ENCODE measurements at regions not wholly inside any gene's neighbourhood (a gene's known extent, or its start where the extent isn't known, plus 50 kb on each side); places are given as distances from the start of the nearest gene placed in this dataset.
"Not testable (repeated sequence)": the region's sequence is repeated elsewhere in the genome, so short reads cannot be mapped to it uniquely, and the experiment has no call there.

DNA sequence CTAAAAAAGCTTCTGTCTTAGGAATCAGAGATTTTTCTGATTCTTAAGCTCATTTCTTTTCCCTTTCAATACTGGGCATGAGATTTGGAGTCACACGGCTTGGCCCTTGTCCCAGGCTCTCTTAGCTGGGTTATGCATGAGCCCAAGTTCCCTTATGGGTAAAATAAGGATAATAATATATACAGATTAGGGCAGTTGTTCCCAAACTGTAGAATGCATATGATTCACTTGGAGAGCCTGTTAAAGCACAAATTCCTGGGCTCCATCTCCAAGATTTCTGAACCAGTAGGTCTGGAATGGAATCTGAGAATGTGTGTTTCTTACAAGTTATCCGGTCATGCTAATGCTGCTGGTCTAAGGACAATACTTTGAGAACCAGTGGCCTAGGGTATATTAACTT lies 154.0 kb downstream of the REEP3 start:
- Histone ChIP-seq H3K4me2 (ENCODE audit: low read length) (no peak overlapping the region), H3K9me2 (ENCODE audit: low read depth, low read length) (no peaks in the 10 kb centered on the region), H3K9me3 (ENCODE audit: low read length) (no peaks in the 10 kb centered on the region)

DNA sequence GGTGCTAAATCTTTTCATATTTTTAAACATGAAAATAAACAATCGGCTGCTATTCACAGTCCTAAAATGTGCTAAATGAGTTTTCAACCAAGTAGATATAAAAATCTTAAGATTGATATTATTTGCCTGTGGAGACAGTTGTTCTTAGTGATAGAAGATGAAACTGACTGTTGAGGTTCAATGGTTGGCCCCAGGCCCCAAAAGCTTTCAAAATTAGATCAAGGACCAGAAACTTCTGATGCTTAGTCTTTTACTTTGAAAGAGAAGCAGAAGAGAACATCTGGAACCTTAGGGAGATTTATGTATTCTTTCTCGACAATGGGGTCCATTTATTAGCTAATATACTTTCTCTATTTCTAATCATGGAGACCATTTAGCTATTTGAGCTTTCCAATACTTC lies 155.8 kb downstream of the REEP3 start:
- no peaks in the 10 kb centered on the region for H3K9me2 ChIP-seq (ENCODE audit: low read depth, low read length)
- no peaks in the 10 kb centered on the region for H3K4me1 ChIP-seq (ENCODE audit: insufficient read depth, low read length, severe bottlenecking)
- H3K36me3 ChIP-seq (ENCODE audit: insufficient read depth, low read length) = no peaks in the 10 kb centered on the region
- no peak overlapping the region for H3K27ac ChIP-seq (ENCODE audit: low read depth, low read length, poor library complexity, severe bottlenecking)
- H3K9ac ChIP-seq (ENCODE audit: low read length) = no peak overlapping the region
- TF ChIP-seq, protein P1, sequence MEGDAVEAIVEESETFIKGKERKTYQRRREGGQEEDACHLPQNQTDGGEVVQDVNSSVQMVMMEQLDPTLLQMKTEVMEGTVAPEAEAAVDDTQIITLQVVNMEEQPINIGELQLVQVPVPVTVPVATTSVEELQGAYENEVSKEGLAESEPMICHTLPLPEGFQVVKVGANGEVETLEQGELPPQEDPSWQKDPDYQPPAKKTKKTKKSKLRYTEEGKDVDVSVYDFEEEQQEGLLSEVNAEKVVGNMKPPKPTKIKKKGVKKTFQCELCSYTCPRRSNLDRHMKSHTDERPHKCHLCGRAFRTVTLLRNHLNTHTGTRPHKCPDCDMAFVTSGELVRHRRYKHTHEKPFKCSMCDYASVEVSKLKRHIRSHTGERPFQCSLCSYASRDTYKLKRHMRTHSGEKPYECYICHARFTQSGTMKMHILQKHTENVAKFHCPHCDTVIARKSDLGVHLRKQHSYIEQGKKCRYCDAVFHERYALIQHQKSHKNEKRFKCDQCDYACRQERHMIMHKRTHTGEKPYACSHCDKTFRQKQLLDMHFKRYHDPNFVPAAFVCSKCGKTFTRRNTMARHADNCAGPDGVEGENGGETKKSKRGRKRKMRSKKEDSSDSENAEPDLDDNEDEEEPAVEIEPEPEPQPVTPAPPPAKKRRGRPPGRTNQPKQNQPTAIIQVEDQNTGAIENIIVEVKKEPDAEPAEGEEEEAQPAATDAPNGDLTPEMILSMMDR (IDR thresholded peaks at IDR 0.05; ENCODE audit: low read length) = no peak
- TF ChIP-seq EZH2 (IDR thresholded peaks at IDR 0.05; ENCODE audit: borderline replicate concordance, low read length) = no peak
- H3K9me3 ChIP-seq (ENCODE audit: low read length) = no peaks in the 10 kb centered on the region
- H3K4me3 ChIP-seq (ENCODE audit: low read depth, low read length, poor library complexity, severe bottlenecking) = no peak overlapping the region
- H3K79me2 ChIP-seq (ENCODE audit: insufficient read depth, low read length) = no peaks in the 10 kb centered on the region
- no peaks in the 10 kb centered on the region for H3F3A ChIP-seq (ENCODE audit: insufficient read depth, low read length)
- H4K20me1 ChIP-seq (ENCODE audit: insufficient read depth, low read length) = no peaks in the 10 kb centered on the region
- no peak overlapping the region for H3K4me2 ChIP-seq (ENCODE audit: low read length)
- no peak overlapping the region for H2AFZ ChIP-seq (ENCODE audit: low read length)
- H3K27me3 ChIP-seq (ENCODE audit: insufficient read depth, low read length) = 0 out of 2 replicates have a peak, but pooled peaks cover 3% of the 10 kb centered on the region

More for the DNA sequence above, 154.0 kb downstream of the REEP3 start:
- H4K20me1 ChIP-seq (ENCODE audit: insufficient read depth, low read length) = no peaks in the 10 kb centered on the region
- no peak overlapping the region for H3K27ac ChIP-seq (ENCODE audit: low read depth, low read length, poor library complexity, severe bottlenecking)
- H3K79me2 ChIP-seq (ENCODE audit: insufficient read depth, low read length) = no peaks in the 10 kb centered on the region
- H3K36me3 ChIP-seq (ENCODE audit: insufficient read depth, low read length) = no peaks in the 10 kb centered on the region
- no peak overlapping the region for H3K4me3 ChIP-seq (ENCODE audit: low read depth, low read length, poor library complexity, severe bottlenecking)
- H3F3A ChIP-seq (ENCODE audit: insufficient read depth, low read length) = no peaks in the 10 kb centered on the region
- no peak overlapping the region for H2AFZ ChIP-seq (ENCODE audit: low read length)
- no peak overlapping the region for H3K9ac ChIP-seq (ENCODE audit: low read length)
- no peaks in the 10 kb centered on the region for H3K27me3 ChIP-seq (ENCODE audit: insufficient read depth, low read length)
- no peaks in the 10 kb centered on the region for H3K4me1 ChIP-seq (ENCODE audit: insufficient read depth, low read length, severe bottlenecking)
- TF ChIP-seq, protein P1 (IDR thresholded peaks at IDR 0.05; ENCODE audit: low read length) = no peak
- TF ChIP-seq EZH2 (IDR thresholded peaks at IDR 0.05; ENCODE audit: borderline replicate concordance, low read length) = no peak

DNA sequence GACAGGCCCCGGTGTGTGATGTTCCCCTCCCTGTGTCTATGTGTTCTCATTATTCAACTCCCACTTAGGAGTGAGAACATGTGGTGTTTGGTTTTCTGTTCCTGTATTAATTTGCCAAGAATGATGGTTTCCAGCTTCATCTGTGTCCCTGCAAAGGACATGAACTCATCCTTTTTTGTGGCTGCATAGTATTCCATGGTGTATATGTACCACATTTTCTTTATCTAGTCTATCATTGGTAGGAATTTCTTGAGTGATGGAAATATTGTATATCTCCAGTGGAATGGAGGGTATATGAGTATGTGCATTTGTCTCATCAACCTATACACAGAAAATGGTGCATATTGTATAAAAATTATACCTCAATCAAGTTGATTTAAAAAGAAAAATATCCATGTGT lies 159.3 kb downstream of the REEP3 start:
- not testable (repeated sequence) for H3K79me2 ChIP-seq (ENCODE audit: insufficient read depth, low read length); H3K27me3 ChIP-seq (ENCODE audit: insufficient read depth, low read length); H3K27ac ChIP-seq (ENCODE audit: low read depth, low read length, poor library complexity, severe bottlenecking); H3K9me3 ChIP-seq (ENCODE audit: low read length); H3K4me3 ChIP-seq (ENCODE audit: low read depth, low read length, poor library complexity, severe bottlenecking); H3F3A ChIP-seq (ENCODE audit: insufficient read depth, low read length); H3K4me2 ChIP-seq (ENCODE audit: low read length); H4K20me1 ChIP-seq (ENCODE audit: insufficient read depth, low read length); H3K4me1 ChIP-seq (ENCODE audit: insufficient read depth, low read length, severe bottlenecking); H3K9ac ChIP-seq (ENCODE audit: low read length); H2AFZ ChIP-seq (ENCODE audit: low read length); H3K9me2 ChIP-seq (ENCODE audit: low read depth, low read length); H3K36me3 ChIP-seq (ENCODE audit: insufficient read depth, low read length)

GRCh38 chr10:63681993-63682697 lies 160.9 kb downstream of the REEP3 start:
- Histone ChIP-seq H3K4me2 (ENCODE audit: low read length) (no peak overlapping the region), H3K4me1 (ENCODE audit: insufficient read depth, low read length, severe bottlenecking) (no peaks in the 10 kb centered on the region), H3K79me2 (ENCODE audit: insufficient read depth, low read length) (no peaks in the 10 kb centered on the region), H3K9me2 (ENCODE audit: low read depth, low read length) (no peaks in the 10 kb centered on the region), H3K4me3 (ENCODE audit: low read depth, low read length, poor library complexity, severe bottlenecking) (no peak overlapping the region), H3K27ac (ENCODE audit: low read depth, low read length, poor library complexity, severe bottlenecking) (no peak overlapping the region), H3K9me3 (ENCODE audit: low read length) (no peaks in the 10 kb centered on the region), H3K36me3 (ENCODE audit: insufficient read depth, low read length) (no peaks in the 10 kb centered on the region), H3K27me3 (ENCODE audit: insufficient read depth, low read length) (0 out of 2 replicates have a peak, but pooled peaks cover 3% of the 10 kb centered on the region), H2AFZ (ENCODE audit: low read length) (no peak overlapping the region), H3F3A (ENCODE audit: insufficient read depth, low read length) (no peaks in the 10 kb centered on the region), H3K9ac (ENCODE audit: low read length) (no peak overlapping the region), H4K20me1 (ENCODE audit: insufficient read depth, low read length) (no peaks in the 10 kb centered on the region)
- TF ChIP-seq EZH2 (IDR thresholded peaks at IDR 0.05; ENCODE audit: borderline replicate concordance, low read length) = no peak
- TF ChIP-seq, protein P1 (IDR thresholded peaks at IDR 0.05; ENCODE audit: low read length) = no peak

DNA sequence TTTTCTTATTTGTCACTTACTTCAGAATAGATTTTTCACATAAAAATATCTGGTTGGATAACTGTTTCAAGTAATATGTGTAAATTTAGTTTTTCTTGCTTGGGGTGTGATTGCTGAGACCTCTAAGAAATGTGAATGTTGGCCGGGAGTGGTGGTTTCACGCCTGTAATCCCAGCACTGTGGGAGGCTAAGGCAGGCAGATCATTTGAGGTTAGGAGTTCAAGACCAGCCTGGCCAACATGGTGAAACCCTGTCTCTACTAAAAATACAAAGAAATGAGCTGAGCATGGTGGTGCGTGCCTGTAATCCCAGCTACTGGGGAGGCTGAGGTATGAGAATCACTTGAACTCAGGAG lies 161.5 kb downstream of the REEP3 start:
- H3F3A ChIP-seq (ENCODE audit: insufficient read depth, low read length); H3K9ac ChIP-seq (ENCODE audit: low read length); H3K9me3 ChIP-seq (ENCODE audit: low read length); H3K9me2 ChIP-seq (ENCODE audit: low read depth, low read length); H2AFZ ChIP-seq (ENCODE audit: low read length); H3K4me2 ChIP-seq (ENCODE audit: low read length); H3K36me3 ChIP-seq (ENCODE audit: insufficient read depth, low read length); H3K27me3 ChIP-seq (ENCODE audit: insufficient read depth, low read length); H3K4me1 ChIP-seq (ENCODE audit: insufficient read depth, low read length, severe bottlenecking); H3K79me2 ChIP-seq (ENCODE audit: insufficient read depth, low read length); H4K20me1 ChIP-seq (ENCODE audit: insufficient read depth, low read length); H3K4me3 ChIP-seq (ENCODE audit: low read depth, low read length, poor library complexity, severe bottlenecking); H3K27ac ChIP-seq (ENCODE audit: low read depth, low read length, poor library complexity, severe bottlenecking): not testable (repeated sequence)
